ENCODE measurements at regions not wholly inside any gene's neighbourhood (a gene's known extent, or its start where the extent isn't known, plus 50 kb on each side); places are given as distances from the start of the nearest gene placed in this dataset.

GRCh38 chr5:167489202-167489601 lies 802.2 kb upstream of the WWC1 start:
- no peak for TF ChIP-seq CTCF (IDR thresholded peaks at IDR 0.05; ENCODE audit: borderline replicate concordance, insufficient read depth, low read depth, low read length)
- H3K4me3 ChIP-seq (ENCODE audit: low read depth, low read length) = no peak overlapping the region

DNA sequence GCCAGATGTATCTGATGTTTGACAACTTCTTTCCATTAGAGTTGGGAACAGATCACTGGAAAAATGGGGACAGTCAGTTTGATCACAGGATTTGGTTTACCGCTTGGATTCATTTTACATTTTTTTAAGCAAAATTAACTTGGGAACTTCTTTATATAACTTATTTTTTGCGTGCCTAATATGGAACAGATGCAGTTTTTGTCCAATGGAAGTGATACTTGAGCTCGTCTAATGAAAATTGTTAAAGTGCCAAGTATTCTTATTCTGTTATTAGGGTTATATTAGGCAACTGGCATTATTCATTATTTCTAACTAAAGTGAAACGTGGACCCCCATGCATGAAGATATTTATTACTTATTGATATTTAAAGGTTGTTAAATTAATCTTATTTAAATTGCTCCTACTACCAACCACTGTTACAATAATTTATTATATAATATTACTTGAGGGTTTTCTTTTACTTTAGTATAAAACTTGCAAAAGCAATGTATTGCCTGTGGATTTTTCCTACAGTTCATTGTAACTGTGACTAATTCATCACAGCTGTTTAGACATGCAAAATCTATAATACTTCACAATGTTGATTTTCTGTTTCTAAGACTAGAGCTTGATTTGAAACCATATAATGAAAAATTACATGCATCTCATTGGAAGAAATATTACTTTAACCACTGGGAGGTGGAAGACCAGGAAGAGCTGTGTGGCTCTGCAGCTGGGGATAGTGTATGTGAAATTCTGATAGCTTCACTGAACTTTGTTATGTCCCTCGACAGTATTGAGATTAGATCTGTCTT lies 787.3 kb upstream of the WWC1 start:
- no peak overlapping the region for H3K4me3 ChIP-seq (ENCODE audit: low read depth, low read length)
- no peak for TF ChIP-seq CTCF (IDR thresholded peaks at IDR 0.05; ENCODE audit: borderline replicate concordance, insufficient read depth, low read depth, low read length)

- no peak for TF ChIP-seq CTCF (IDR thresholded peaks at IDR 0.05; ENCODE audit: borderline replicate concordance, insufficient read depth, low read depth, low read length)
- no peak overlapping the region for H3K4me3 ChIP-seq (ENCODE audit: low read depth, low read length)
Measured at GRCh38 chr5:167507463-167508233, 783.8 kb upstream of the WWC1 start.

GRCh38 chr5:167509076-167509475 lies 782.4 kb upstream of the WWC1 start:
- no peak for TF ChIP-seq CTCF (IDR thresholded peaks at IDR 0.05; ENCODE audit: borderline replicate concordance, insufficient read depth, low read depth, low read length)
- H3K4me3 ChIP-seq (ENCODE audit: low read depth, low read length) = no peak overlapping the region

DNA sequence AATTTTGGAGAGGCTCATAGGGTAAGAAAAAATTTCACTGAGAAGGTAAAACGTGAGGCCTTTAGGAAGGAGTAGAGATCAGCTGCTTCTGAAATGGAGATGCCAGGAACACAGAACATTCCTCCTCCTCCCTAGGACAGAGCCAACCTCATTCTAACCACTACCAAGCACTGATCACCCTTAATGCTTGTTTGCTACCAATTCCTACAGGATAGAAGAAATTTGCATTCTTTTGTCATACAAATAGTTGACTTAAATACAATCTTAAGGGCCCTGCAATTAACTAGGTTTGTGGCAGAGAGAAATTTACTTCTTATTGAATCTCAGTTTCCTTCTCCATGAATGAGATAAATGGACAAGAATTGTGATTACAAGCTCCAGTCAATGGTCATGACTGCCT lies 780.2 kb upstream of the WWC1 start:
- no peak for TF ChIP-seq CTCF (IDR thresholded peaks at IDR 0.05; ENCODE audit: borderline replicate concordance, insufficient read depth, low read depth, low read length)
- H3K4me3 ChIP-seq (ENCODE audit: low read depth, low read length) = no peak overlapping the region

GRCh38 chr5:167512111-167512510 lies 779.3 kb upstream of the WWC1 start:
- no peak for TF ChIP-seq CTCF (IDR thresholded peaks at IDR 0.05; ENCODE audit: borderline replicate concordance, insufficient read depth, low read depth, low read length)
- no peak overlapping the region for H3K4me3 ChIP-seq (ENCODE audit: low read depth, low read length)

DNA sequence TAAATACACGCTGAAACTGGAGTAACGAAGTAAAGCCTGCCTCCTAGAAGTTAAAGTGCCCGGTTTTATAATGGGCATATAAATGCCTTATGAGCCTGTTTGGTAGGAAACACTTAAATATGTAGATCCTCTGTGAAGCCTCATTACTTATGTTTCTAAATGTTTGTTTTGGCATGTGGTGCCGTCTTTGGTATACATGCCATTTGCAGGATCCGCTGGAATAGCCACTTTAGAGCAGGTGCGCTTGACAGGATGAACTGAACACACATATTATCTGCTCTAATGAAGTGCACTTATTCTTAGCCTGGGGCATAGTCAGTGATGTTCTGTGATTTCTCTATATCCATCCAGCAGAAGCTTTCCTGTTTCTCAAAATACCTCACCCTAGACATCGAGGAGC lies 778.1 kb upstream of the WWC1 start:
- TF ChIP-seq CTCF (IDR thresholded peaks at IDR 0.05; ENCODE audit: borderline replicate concordance, insufficient read depth, low read depth, low read length) = no peak
- no peak overlapping the region for H3K4me3 ChIP-seq (ENCODE audit: low read depth, low read length)

Measured in GM12875 (cell line).